Hepatocyte (in vitro differentiated cells): ENCODE measurements at regions not wholly inside any gene's neighbourhood (a gene's known extent, or its start where the extent isn't known, plus 50 kb on each side); places are given as distances from the start of the nearest gene placed in this dataset.

Source experiments
- DNase-seq: peaks from one replicate; pipeline ENCODE4 v3.0.0-alpha.2; 2016; ENCODE audit warnings: low spot score
- H2AFZ ChIP-seq: fragments of 200-600 bp; sonication (generic); 2 replicates; pipeline ENCODE4 v1.6.0; 2016; ENCODE audit warnings: antibody characterized with exemption, mild to moderate bottlenecking
- H3K27ac ChIP-seq: fragments of 200-600 bp; sonication (generic); 2 replicates; pipeline ENCODE4 v1.5.1; 2016; ENCODE audit warnings: mild to moderate bottlenecking
- H3K27me3 ChIP-seq: fragments of 200-600 bp; sonication (generic); 2 replicates; pipeline ENCODE4 v1.6.1; 2016
- H3K36me3 ChIP-seq: fragments of 200-600 bp; sonication (generic); replicated peaks from 2 replicates; pipeline ENCODE4 v1.5.1; 2016; ENCODE audit warnings: low read depth; ENCODE audit not compliant: insufficient read depth
- H3K4me1 ChIP-seq: fragments of 200-600 bp; sonication (generic); 2 replicates; pipeline ENCODE4 v1.5.1; 2016; ENCODE audit warnings: mild to moderate bottlenecking, moderate library complexity; ENCODE audit not compliant: insufficient read depth
- H3K4me2 ChIP-seq: fragments of 200-600 bp; sonication (generic); 2 replicates; pipeline ENCODE4 v1.6.0; 2016
- H3K4me3 ChIP-seq: fragments of 200-600 bp; sonication (generic); 2 replicates; pipeline ENCODE4 v1.5.1; 2016; ENCODE audit warnings: mild to moderate bottlenecking
- H3K79me2 ChIP-seq: fragments of 200-600 bp; sonication (generic); 2 replicates; pipeline ENCODE4 v1.6.0; 2017; ENCODE audit warnings: mild to moderate bottlenecking
- H3K9me2 ChIP-seq: fragments of 200-600 bp; sonication (generic); replicated peaks from 2 replicates; pipeline ENCODE4 v1.6.0; 2017; ENCODE audit warnings: mild to moderate bottlenecking; ENCODE audit not compliant: insufficient read depth
- H3K9me3 ChIP-seq: fragments of 200-600 bp; sonication (generic); 2 replicates; pipeline ENCODE4 v1.5.1; 2016; ENCODE audit warnings: low read depth, mild to moderate bottlenecking
- H4K20me1 ChIP-seq: fragments of 200-600 bp; sonication (generic); 2 replicates; pipeline ENCODE4 v1.6.0; 2016; ENCODE audit warnings: mild to moderate bottlenecking; ENCODE audit not compliant: insufficient read depth, poor library complexity, severe bottlenecking
- EZH2 ChIP-seq: fragments of 200-600 bp; sonication (generic); IDR thresholded peaks from 2 replicates; pipeline ENCODE4 v1.6.1; 2016; ENCODE audit warnings: antibody characterized with exemption, mild to moderate bottlenecking, borderline replicate concordance
- EZH2phosphoT487 ChIP-seq: fragments of 200-600 bp; sonication (generic); IDR thresholded peaks from one replicate; pipeline ENCODE4 v1.6.1; 2018; ENCODE audit warnings: antibody characterized with exemption, mild to moderate bottlenecking, low read depth, moderate library complexity; ENCODE audit not compliant: unreplicated experiment, severe bottlenecking
- WGBS: methylation state at CpG from one replicate; pipeline ENCODE4 v1.1.6; 2016; ENCODE audit warnings: low lambda C conversion rate; ENCODE audit errors: missing lambda C conversion rate; 5-methylcytosine and 5-hydroxymethylcytosine counted together
- TF ChIP-seq, protein P1 (sequence below): fragments of 200-600 bp; sonication (generic); IDR thresholded peaks from 2 replicates; pipeline ENCODE4 v1.5.1; 2016; ENCODE audit warnings: antibody characterized with exemption, mild to moderate bottlenecking; ENCODE audit not compliant: poor library complexity

DNA sequence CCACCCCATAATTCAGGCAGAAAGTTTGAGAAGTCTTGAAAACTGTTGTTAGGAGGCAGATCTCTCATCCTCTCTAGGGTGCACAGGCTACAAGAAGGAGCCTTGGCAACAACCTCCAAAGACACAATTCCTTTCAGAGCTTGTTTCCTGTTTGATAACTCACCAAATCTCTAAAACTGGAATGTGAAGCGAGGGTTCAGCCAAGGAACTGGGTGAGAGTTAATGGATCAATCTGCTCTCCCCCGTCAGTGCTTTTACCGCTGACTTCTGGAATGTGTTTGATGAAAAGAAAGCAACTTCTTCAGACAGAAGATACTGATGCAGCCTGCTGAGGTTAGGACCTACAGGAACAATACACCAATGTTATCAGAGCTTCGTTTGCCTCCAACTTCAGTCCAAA lies 171.8 kb upstream of the BMP2 start:
- H3K27ac ChIP-seq, result no peak overlapping the region
- no peaks in the 10 kb centered on the region for H4K20me1 ChIP-seq
- no peaks in the 10 kb centered on the region for H3K79me2 ChIP-seq
- no peak overlapping the region for H3K4me3 ChIP-seq
- no peak for TF ChIP-seq EZH2phosphoT487
- TF ChIP-seq EZH2, result no peak
- TF ChIP-seq, protein P1, sequence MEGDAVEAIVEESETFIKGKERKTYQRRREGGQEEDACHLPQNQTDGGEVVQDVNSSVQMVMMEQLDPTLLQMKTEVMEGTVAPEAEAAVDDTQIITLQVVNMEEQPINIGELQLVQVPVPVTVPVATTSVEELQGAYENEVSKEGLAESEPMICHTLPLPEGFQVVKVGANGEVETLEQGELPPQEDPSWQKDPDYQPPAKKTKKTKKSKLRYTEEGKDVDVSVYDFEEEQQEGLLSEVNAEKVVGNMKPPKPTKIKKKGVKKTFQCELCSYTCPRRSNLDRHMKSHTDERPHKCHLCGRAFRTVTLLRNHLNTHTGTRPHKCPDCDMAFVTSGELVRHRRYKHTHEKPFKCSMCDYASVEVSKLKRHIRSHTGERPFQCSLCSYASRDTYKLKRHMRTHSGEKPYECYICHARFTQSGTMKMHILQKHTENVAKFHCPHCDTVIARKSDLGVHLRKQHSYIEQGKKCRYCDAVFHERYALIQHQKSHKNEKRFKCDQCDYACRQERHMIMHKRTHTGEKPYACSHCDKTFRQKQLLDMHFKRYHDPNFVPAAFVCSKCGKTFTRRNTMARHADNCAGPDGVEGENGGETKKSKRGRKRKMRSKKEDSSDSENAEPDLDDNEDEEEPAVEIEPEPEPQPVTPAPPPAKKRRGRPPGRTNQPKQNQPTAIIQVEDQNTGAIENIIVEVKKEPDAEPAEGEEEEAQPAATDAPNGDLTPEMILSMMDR, result no peak
- 16% methylated on average over 4 of the region's 4 CpGs for WGBS
- peaks cover 13% of the 10 kb centered on the region for H3K4me1 ChIP-seq
- H3K9me3 ChIP-seq, result no peaks in the 10 kb centered on the region
- H3K27me3 ChIP-seq, result no peaks in the 10 kb centered on the region
- no peaks in the 10 kb centered on the region for H3K36me3 ChIP-seq
- H3K9me2 ChIP-seq, result no peaks in the 10 kb centered on the region
- H2AFZ ChIP-seq, result no peak overlapping the region
- H3K4me2 ChIP-seq, result peak overlapping the region; percentile 43
- no peak for DNase-seq

DNA sequence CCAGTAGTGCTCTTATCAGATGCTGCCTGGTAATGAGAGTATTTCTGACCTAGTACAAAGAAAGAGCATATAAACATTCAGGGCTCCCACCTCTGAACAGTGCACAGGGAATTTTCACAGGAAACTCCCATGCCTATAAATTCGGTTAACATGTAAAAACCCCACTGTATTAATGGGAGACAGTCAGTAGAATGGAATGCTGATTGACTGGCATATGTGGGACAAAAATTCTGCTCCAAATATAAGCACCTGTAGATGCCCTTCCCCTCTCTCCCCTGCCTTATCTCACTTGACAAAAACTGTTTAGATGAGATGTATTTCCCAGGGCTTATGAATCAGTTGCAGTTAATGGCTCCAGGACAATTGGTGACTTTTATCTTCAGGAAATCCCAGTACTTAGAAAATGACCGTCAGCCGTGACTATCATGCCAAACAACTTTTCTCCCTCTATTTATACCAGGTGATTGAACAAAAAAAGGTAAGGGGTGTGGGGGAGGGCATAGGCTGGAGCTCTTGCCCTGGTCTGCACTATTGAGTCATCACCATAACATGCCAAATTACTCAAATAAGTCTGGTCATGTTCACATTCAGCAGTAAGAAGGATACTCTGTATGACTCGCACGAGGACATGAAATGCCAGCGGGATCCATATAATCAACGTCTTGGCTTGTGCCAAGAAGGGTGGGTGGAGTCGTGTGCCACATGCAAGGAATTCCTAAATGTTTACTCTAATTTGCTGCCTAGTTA lies 176.4 kb upstream of the BMP2 start:
- 66% methylated on average over 8 of the region's 8 CpGs for WGBS
- no peaks in the 10 kb centered on the region for H3K27me3 ChIP-seq
- peaks cover 5% of the 10 kb centered on the region for H3K4me1 ChIP-seq
- H2AFZ ChIP-seq, result no peak overlapping the region
- H3K79me2 ChIP-seq, result no peaks in the 10 kb centered on the region
- no peak for DNase-seq
- no peaks in the 10 kb centered on the region for H3K9me2 ChIP-seq
- no peak overlapping the region for H3K4me3 ChIP-seq
- no peaks in the 10 kb centered on the region for H3K36me3 ChIP-seq
- no peak overlapping the region for H3K27ac ChIP-seq
- H4K20me1 ChIP-seq, result no peaks in the 10 kb centered on the region
- no peak overlapping the region for H3K4me2 ChIP-seq
- no peaks in the 10 kb centered on the region for H3K9me3 ChIP-seq
- no peak for TF ChIP-seq EZH2phosphoT487
- no peak for TF ChIP-seq EZH2
- TF ChIP-seq, protein P1, result no peak

GRCh38 chr20:6588296-6588695 lies 179.2 kb upstream of the BMP2 start:
- H3K27ac ChIP-seq, result no peak overlapping the region
- no peak for TF ChIP-seq EZH2
- TF ChIP-seq EZH2phosphoT487, result no peak
- TF ChIP-seq, protein P1, result no peak
- H3K4me3 ChIP-seq, result no peak overlapping the region
- no peak overlapping the region for H2AFZ ChIP-seq
- H4K20me1 ChIP-seq, result no peaks in the 10 kb centered on the region
- H3K79me2 ChIP-seq, result no peaks in the 10 kb centered on the region
- no peaks in the 10 kb centered on the region for H3K4me1 ChIP-seq
- no peaks in the 10 kb centered on the region for H3K9me2 ChIP-seq
- H3K36me3 ChIP-seq, result no peaks in the 10 kb centered on the region
- no peak overlapping the region for H3K4me2 ChIP-seq
- H3K27me3 ChIP-seq, result no peaks in the 10 kb centered on the region
- WGBS, result 89% methylated on average over 2 of the region's 2 CpGs
- DNase-seq, result no peak
- no peaks in the 10 kb centered on the region for H3K9me3 ChIP-seq
